Tibial nerve (tissue), 4 donors: ENCODE measurements at regions not wholly inside any gene's neighbourhood (a gene's known extent, or its start where the extent isn't known, plus 50 kb on each side); places are given as distances from the start of the nearest gene placed in this dataset.

Experiments used
- DNase-seq, 2 donors: peaks; one replicate each; pipeline ENCODE4 v3.0.0-alpha.2; 2019; ENCODE audit warnings: low spot score in 2 of 2
- H3K27ac ChIP-seq, 4 donors: fragments of 200-600 bp; sonication (generic) in 3 of 4; one replicate each; pipeline ENCODE4 v1.5.1; 2017 to 2019; ENCODE audit warnings: mild to moderate bottlenecking in 1 of 4
- H3K27me3 ChIP-seq, 2 donors: fragments of 200-600 bp; sonication (generic) in 1 of 2; one replicate each; pipeline versions ENCODE4 v1.5.1 to v1.6.0; 2017 to 2019
- H3K36me3 ChIP-seq, 3 donors: fragments of 200-600 bp; sonication (generic); one replicate each; pipeline ENCODE4 v1.5.1; 2018 to 2019
- H3K4me1 ChIP-seq, 4 donors: fragments of 200-600 bp; sonication (generic) in 3 of 4; one replicate each; pipeline ENCODE4 v1.5.1; 2017 to 2019
- H3K4me3 ChIP-seq, 4 donors: fragments of 200-600 bp; sonication (generic) in 3 of 4; one replicate each; pipeline ENCODE4 v1.5.1; 2017 to 2019; ENCODE audit warnings: mild to moderate bottlenecking in 1 of 4, moderate library complexity in 1 of 4
- H3K9me3 ChIP-seq, 4 donors: fragments of 200-600 bp; sonication (generic) in 3 of 4; one replicate each; pipeline ENCODE4 v1.5.1; 2017 to 2019
- EP300 ChIP-seq, 2 donors: sonication (generic); formaldehyde crosslinking; IDR thresholded peaks; one replicate each; pipeline ENCODE4 v1.6.1; 2017; ENCODE audit warnings: antibody characterized with exemption in 2 of 2, mild to moderate bottlenecking in 1 of 2
- POLR2A ChIP-seq, 2 donors: fragments of 450-650 bp; IDR thresholded peaks; one replicate each; pipeline ENCODE4 v1.6.1; 2017; ENCODE audit warnings: antibody characterized with exemption in 2 of 2, mild to moderate bottlenecking in 2 of 2, moderate library complexity in 2 of 2
- WGBS, 2 donors: methylation state at CpG; one replicate each; pipeline ENCODE4 v1.1.5; 2018; 5-methylcytosine and 5-hydroxymethylcytosine counted together
- TF ChIP-seq, protein P1 (sequence below), 5 experiments: fragments of 200-600 bp in 3 of 5; fragments of 450-650 bp in 2 of 5; sonication (generic) in 3 of 5; IDR thresholded peaks; one replicate each; pipeline ENCODE4 v1.5.1; 2016 to 2019; ENCODE audit warnings: antibody characterized with exemption in 5 of 5, mild to moderate bottlenecking in 3 of 5, moderate library complexity in 2 of 5

DNA sequence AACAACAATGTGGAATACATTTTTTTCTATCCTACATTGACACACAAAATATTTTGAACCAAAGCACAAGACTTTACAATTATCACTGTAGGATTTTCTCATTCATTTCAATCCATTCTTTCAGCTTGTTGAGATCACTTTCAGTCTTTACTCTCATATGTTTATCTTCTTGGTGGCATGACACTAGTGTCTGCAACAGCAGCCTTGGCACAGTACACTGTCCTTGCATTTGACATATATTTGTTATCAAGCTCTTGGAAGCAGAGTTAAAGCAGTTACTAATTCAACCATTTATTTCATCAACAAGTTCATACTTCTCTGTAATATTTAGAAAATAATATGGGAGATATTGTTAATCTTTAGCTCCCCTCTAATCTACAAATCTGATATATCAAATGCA lies 922.4 kb upstream of the ADGRL2 start:
- H3K4me3 ChIP-seq, result no peak overlapping the region

DNA sequence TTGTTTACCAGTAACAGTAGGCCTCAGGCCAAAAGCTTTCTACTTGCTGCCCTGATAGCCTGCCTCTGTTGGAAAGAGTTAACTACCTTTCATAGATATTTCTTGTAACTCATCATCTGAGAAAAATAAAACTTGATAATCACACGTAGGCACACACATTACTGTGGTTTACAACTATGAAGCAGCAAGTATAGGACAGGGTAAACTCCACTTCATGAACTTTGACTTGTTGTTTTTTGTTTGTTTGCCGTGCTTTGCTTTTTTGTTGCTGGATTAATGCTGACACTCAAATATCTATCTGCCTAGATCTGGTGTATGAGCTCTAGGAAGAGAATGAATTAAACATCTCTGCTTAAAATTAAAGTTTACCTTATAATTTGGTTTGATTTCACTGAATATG lies 924.7 kb upstream of the ADGRL2 start:
- H3K4me1 ChIP-seq, result no peaks in the 10 kb centered on the region
- no peak for DNase-seq
- H3K27me3 ChIP-seq, result no peaks in the 10 kb centered on the region
- no peak overlapping the region for H3K27ac ChIP-seq
- WGBS, 2 donors, result 61 to 65% methylated on average over 2 of the region's 2 CpGs
- H3K9me3 ChIP-seq, result no peaks in the 10 kb centered on the region
- H3K4me3 ChIP-seq, result no peak overlapping the region
- H3K36me3 ChIP-seq, result no peaks in the 10 kb centered on the region
- TF ChIP-seq, protein P1, sequence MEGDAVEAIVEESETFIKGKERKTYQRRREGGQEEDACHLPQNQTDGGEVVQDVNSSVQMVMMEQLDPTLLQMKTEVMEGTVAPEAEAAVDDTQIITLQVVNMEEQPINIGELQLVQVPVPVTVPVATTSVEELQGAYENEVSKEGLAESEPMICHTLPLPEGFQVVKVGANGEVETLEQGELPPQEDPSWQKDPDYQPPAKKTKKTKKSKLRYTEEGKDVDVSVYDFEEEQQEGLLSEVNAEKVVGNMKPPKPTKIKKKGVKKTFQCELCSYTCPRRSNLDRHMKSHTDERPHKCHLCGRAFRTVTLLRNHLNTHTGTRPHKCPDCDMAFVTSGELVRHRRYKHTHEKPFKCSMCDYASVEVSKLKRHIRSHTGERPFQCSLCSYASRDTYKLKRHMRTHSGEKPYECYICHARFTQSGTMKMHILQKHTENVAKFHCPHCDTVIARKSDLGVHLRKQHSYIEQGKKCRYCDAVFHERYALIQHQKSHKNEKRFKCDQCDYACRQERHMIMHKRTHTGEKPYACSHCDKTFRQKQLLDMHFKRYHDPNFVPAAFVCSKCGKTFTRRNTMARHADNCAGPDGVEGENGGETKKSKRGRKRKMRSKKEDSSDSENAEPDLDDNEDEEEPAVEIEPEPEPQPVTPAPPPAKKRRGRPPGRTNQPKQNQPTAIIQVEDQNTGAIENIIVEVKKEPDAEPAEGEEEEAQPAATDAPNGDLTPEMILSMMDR (IDR thresholded peaks at IDR 0.05), result no peak
- TF ChIP-seq POLR2A (IDR thresholded peaks at IDR 0.05), result no peak
- no peak for TF ChIP-seq EP300 (IDR thresholded peaks at IDR 0.05)

More for the DNA sequence above, 922.4 kb upstream of the ADGRL2 start:
- DNase-seq, result no peak
- Histone ChIP-seq H3K27ac (no peak overlapping the region), H3K27me3 (no peaks in the 10 kb centered on the region), H3K4me1 (no peaks in the 10 kb centered on the region), H3K36me3 (no peaks in the 10 kb centered on the region), H3K9me3 (no peaks in the 10 kb centered on the region)
- TF ChIP-seq EP300 (IDR thresholded peaks at IDR 0.05), result no peak

DNA sequence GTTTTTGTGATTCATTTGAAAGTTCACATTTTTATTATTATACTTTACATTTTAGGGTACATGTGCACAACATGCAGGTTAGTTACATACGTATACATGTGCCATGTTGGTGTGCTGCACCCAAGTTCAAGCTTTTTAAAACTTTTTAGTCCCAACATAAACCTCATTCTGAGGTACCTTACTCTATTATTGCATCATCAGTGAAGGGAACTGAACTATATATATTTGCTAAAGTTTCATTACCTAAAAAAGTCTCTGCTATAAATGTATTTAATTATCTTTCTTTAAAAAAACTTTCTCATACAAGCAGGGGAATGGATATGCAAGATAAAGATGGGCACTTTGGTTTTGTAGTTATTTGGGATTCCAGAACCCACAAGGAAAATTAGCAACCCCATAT lies 931.4 kb upstream of the ADGRL2 start:
- TF ChIP-seq, protein P1 (IDR thresholded peaks at IDR 0.05), result no peak
- TF ChIP-seq EP300 (IDR thresholded peaks at IDR 0.05) (no peak), POLR2A (IDR thresholded peaks at IDR 0.05) (no peak)
- H3K9me3 ChIP-seq, result no peaks in the 10 kb centered on the region
- no peaks in the 10 kb centered on the region for H3K4me1 ChIP-seq
- WGBS, 2 donors, result 80 to 88% methylated on average over 1 of the region's 1 CpG
- H3K27me3 ChIP-seq, result no peaks in the 10 kb centered on the region
- no peak overlapping the region for H3K4me3 ChIP-seq
- no peak overlapping the region for H3K27ac ChIP-seq
- DNase-seq, result no peak
- no peaks in the 10 kb centered on the region for H3K36me3 ChIP-seq

DNA sequence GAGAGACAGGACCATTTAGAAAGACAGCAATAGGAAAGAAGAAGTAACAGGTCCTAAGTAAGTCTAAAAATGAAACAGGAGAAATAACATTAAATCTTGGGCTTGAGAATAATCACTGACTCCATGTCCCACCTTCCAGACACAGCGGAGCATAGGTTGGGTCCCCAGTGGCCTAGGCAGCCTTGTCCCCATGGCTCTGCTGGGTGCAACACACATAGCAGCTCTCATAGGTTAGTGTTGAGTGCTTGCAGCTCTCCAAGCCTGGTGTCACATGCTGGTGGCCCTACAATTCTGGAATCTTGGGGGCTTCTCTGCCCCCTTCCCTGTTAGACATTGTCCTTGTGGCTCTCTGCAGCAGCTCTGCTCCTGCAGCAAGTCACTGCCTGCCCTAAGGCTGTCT lies 952.8 kb upstream of the ADGRL2 start:
- Histone ChIP-seq H3K4me1 (no peaks in the 10 kb centered on the region), H3K27me3 (no peaks in the 10 kb centered on the region), H3K4me3 (no peak overlapping the region), H3K36me3 (no peaks in the 10 kb centered on the region), H3K27ac (no peak overlapping the region), H3K9me3 (peaks cover 0 to 6% (median 0%) of the 10 kb centered on the region in 4 donors)
- TF ChIP-seq EP300 (IDR thresholded peaks at IDR 0.05) (no peak), POLR2A (IDR thresholded peaks at IDR 0.05) (no peak)
- TF ChIP-seq, protein P1 (IDR thresholded peaks at IDR 0.05), result no peak
- WGBS, 2 donors, result 100% methylated on average over 1 of the region's 1 CpG
- no peak for DNase-seq

DNA sequence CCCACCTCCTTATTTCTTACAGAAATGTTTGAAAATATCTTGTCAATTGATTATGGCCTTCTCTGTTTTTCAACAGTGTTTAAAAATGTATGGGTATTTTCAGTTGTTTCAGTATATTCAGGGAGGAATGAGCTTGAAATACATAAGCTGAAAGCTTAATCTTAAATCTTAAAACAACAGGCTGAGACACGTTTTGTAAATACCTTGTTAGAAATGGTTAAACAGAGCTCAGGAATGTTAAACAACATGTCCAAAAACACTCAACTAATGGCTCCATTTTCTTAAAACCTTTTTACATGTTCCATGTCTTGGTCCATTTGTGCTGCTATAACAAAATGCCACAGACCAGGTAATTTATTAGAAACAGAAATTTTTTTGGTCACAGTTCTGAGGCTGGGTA lies 953.8 kb upstream of the ADGRL2 start:
- WGBS, 2 donors, result 65 to 73% methylated on average over 1 of the region's 1 CpG
- H3K4me3 ChIP-seq, result no peak overlapping the region
- no peak for DNase-seq
- no peaks in the 10 kb centered on the region for H3K27me3 ChIP-seq
- TF ChIP-seq, protein P1 (IDR thresholded peaks at IDR 0.05), result no peak
- TF ChIP-seq POLR2A (IDR thresholded peaks at IDR 0.05), result no peak
- no peak for TF ChIP-seq EP300 (IDR thresholded peaks at IDR 0.05)
- peaks cover 0 to 6% (median 0%) of the 10 kb centered on the region in 4 donors for H3K9me3 ChIP-seq
- H3K4me1 ChIP-seq, result no peaks in the 10 kb centered on the region
- H3K27ac ChIP-seq, result no peak overlapping the region
- no peaks in the 10 kb centered on the region for H3K36me3 ChIP-seq

DNA sequence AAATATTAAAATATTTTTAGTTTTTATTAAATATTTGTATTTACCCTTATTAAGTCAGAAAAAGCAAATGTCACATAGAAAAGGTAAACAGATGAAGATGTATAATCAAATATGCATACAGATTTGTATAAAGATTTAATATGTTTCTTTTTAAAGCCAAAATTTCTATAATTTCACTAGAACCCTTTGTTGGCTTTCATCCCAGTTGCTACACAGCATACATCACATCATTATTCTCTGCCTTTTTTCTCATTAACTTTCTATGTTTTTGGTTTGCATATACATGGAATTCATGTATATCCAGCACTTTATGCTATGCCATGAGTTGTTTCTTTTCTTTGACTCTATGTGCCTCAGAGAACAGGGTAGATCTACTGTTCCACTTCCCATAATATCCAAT lies 957.9 kb upstream of the ADGRL2 start:
- no peak overlapping the region for H3K4me3 ChIP-seq

More for the DNA sequence above, 957.9 kb upstream of the ADGRL2 start:
- TF ChIP-seq EP300 (IDR thresholded peaks at IDR 0.05) (no peak), POLR2A (IDR thresholded peaks at IDR 0.05) (no peak)
- TF ChIP-seq, protein P1 (IDR thresholded peaks at IDR 0.05), result no peak
- Histone ChIP-seq H3K27ac (no peak overlapping the region), H3K27me3 (no peaks in the 10 kb centered on the region), H3K36me3 (no peaks in the 10 kb centered on the region), H3K9me3 (peaks cover 0 to 6% (median 2%) of the 10 kb centered on the region in 4 donors), H3K4me1 (no peaks in the 10 kb centered on the region)
- DNase-seq, result no peak
